ENCODE measurements at regions not wholly inside any gene's neighbourhood (a gene's known extent, or its start where the extent isn't known, plus 50 kb on each side); places are given as distances from the start of the nearest gene placed in this dataset.

- TF ChIP-seq, protein P1, sequence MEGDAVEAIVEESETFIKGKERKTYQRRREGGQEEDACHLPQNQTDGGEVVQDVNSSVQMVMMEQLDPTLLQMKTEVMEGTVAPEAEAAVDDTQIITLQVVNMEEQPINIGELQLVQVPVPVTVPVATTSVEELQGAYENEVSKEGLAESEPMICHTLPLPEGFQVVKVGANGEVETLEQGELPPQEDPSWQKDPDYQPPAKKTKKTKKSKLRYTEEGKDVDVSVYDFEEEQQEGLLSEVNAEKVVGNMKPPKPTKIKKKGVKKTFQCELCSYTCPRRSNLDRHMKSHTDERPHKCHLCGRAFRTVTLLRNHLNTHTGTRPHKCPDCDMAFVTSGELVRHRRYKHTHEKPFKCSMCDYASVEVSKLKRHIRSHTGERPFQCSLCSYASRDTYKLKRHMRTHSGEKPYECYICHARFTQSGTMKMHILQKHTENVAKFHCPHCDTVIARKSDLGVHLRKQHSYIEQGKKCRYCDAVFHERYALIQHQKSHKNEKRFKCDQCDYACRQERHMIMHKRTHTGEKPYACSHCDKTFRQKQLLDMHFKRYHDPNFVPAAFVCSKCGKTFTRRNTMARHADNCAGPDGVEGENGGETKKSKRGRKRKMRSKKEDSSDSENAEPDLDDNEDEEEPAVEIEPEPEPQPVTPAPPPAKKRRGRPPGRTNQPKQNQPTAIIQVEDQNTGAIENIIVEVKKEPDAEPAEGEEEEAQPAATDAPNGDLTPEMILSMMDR (IDR thresholded peaks at IDR 0.05) = no peak
- TF ChIP-seq POLR2A (IDR thresholded peaks at IDR 0.05) = no peak
Observed at GRCh38 chr2:51105811-51106210, 73.9 kb upstream of the NRXN1 start.

Measured in lower leg skin (tissue), 3 donors.